CD4-positive, alpha-beta T cell treated with Interleukin-12 subunit alpha and Interleukin-12 subunit beta, for 1 hour (primary cell): ENCODE measurements at regions not wholly inside any gene's neighbourhood (a gene's known extent, or its start where the extent isn't known, plus 50 kb on each side); places are given as distances from the start of the nearest gene placed in this dataset.

Source experiments
- DNase-seq: peaks from one replicate; pipeline ENCODE4 v3.0.0-alpha.2; 2020

DNA sequence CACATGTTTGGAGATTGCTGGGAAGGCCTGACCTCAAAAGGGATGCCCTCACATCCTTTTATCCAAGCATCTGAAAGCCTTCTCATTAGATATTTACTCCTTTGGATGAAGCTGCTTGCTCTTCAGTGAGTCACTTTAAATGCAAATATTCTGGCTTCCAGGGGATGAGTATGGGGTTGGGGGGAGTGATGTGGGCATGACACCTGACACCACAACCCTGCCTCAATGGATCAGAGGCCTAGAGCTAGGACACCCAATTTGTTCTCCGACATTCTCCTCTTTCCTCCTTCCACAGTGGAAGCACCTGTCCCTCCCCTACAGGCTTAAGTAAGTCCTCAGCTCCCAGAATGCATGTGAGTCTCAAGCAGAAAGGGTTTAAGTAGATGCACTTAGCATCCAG is 238.3 kb downstream of the OMA1 start:
- no peak for DNase-seq

DNA sequence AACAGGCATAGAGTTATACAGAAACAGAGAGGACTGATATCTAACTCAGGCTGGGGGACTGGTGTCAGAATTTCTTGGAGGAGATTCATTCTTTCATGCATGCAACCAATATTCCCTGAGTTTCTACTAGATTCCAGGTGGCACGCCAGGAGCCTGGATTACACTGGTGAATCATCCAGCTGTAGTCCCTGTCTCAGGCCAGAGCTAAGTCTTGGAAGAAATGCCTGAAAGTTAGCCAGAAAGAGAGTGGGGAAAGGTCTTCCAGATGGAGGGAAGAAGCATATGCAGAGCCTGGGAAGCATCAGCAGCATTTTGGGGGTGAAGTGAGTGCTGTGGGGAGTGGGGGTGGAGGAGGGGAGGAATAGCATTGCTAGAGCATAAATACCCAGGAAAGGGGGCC is 239.1 kb downstream of the OMA1 start:
- DNase-seq, result no peak

DNA sequence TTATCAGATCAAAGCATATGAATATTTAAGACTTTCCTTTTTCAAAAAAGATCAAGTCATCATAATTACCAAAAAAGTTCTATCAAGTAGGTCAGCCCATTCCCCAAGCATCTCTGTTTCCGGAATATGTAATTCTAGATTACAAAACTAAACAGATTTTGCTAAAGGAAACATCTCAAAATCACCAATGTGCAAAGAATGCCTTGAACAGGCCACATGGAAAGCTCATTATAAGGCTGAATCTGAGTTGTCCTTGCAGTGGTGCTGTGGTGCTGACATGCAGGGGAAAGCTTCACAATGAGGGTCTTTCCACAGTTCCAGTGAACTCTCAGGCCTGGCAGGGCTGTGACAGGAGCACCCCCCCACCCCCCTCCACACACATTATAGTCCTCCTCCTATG is 240.9 kb downstream of the OMA1 start:
- DNase-seq, result no peak

DNA sequence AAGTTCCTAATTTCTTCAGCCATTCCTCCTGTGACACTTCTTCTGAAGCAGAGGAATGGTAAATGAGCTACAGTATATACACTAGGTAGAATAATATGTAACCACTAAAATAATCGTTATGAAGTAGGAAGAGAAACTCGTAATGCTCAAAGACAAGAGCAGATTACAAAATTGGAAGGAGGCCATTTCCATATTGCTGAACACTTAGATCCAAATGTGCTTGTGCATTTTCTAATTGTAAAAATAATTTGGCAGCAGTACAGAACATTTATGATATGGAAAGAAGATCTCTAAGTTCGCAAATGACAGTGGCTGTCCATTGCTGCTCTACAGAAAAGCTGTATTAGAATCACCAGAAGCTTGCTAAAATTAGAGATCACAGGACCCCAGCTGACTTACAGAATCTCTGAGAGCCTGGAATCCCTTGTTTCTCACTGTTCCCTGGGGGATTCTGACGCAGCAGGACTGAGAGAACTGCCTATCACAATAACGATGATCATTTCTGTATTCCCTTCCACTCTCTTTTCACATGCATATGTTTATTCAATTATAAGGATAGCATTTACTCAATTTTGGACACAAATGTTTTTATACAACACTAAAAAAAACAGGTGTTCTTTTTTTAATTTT is 242.1 kb downstream of the OMA1 start:
- DNase-seq, result no peak

DNA sequence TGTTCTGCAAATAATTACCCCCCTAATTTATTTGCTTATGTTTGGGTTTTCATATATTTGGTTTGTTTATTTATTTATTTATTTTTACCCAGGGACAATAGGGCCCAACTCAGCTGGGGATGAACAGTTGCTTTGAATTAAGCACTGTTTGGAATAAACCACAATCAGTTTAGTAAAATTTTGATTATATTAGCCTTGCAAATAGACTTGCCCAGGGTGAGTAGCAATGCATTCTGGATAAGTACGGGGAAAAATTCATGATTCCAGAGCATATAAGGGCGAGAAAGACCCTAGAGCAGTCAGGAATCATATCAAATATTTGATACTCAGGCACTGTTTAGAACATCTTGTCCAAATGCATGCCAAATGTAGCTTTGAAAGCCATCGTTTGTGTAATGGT is 242.7 kb downstream of the OMA1 start:
- no peak for DNase-seq

DNA sequence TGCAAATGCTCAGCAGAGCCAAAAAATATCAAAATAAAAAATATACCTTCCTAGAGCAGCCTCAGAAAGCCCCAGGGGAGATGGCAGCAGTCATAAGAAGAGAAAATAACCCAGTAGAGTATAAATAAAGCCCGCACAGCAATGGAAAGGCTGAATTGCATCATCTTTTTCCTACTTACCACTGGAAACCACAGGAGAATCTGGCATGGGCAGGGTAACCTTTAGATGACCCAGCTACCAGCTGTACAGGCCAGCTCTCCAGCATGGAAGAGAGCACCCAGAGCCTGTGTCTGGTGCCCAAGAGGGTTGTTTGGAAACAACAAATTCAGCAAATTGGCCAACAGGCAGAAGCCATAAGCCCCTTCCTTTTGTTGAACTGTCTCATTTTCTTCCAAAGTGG is 253.1 kb downstream of the OMA1 start:
- DNase-seq, result no peak

DNA sequence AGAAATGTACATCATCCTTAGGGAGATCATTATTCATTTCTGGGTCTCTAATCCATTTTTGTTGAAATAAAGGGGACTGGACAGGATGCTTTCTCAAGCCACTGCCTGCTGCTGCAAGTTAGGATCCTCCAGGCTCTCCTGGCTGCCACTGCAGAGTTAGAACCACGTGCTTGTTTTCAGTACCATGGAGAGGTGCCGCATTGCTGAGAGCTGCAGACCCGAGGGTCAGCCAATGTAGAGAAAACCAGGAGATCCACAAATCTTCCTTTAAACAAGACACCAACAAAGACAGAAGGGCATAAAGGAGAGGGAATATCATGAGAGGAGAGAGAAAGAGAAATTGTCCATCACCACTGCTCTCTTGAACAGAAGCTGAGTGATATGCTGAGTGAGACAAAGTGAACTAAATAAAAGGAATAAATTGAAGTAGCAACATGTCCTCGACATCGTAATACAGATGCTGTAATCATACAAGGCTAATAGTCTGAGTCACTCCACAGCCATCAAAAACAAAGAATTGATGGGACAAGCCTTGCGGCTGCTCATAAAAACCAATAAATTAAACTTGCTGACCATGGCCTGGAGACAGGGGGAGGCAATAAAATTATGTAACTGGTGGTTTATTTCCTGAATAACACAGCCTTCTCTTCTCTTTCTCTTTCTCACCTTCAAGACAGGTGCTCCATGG is 255.7 kb downstream of the OMA1 start:
- DNase-seq, result no peak

DNA sequence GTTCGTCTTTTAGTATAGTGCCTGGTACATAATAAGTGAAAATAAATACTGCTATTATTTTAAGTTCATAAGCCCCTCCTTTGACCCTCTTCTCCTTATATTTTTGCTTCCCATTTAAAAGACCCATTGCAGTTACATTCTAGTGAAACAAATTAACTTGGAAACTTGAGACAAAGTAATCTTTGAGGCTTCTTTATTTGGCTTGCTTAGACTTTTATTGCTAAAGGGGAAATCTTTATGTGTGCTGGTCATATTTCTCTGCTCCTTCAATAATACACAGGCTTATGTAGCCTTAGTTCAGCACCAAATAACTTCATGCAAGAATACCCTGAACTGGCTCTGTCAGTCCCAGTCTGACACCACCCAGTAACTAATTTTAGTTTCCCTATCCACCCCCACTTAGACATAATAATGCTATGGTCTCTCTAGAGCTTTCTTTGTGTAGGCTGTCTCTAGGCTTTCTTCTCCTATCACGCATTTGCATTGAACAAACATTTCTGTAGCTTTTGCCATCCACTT is 257.8 kb downstream of the OMA1 start:
- DNase-seq, result no peak

DNA sequence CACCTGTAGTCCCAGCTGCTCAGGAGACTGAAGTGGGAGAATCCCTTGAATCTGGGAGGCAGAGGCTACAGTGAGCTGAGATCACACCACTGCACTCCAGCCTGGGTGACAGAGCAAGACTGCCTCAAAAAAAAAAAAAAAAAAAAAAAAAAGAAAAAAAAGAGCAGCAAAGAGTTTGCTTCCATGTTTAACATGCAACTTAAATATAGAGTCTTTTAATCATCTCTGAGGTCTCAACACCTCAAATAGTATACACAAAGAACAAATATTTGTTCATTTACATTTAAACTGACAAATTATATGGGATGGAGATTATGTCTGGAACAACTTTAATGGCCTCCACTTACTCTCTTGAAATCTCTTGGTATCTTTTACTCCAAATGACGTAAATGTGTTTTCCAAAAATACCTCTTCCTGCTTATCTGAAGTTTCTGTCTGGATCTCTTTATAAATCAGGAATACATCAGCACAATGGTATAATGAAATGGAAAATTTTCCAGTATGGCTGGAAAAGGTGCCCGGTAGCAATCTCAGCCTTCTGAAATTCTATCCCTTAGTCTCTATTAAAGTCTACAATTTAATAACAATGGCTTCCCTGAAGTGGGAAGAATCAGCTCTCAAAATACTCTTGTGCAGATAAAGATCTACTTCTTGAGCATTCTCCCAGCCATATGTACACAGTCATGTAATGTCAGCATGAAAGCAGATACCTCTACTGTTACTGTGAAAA is 258.5 kb downstream of the OMA1 start:
- DNase-seq, result no peak

DNA sequence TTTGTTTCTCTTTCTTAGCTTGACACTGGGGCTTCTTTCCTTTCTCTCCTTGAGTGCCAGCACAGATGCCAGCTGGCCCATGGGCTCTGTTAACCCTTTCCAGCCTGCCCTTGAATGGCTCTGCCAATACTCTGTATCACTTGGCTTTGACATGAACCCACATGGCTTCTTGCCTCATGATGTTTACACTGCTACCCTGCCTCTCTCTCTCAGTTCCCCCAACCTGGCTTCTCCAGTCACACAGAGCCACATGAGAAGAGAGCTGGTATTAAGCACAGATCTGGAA is 262.4 kb downstream of the OMA1 start:
- DNase-seq, result no peak

DNA sequence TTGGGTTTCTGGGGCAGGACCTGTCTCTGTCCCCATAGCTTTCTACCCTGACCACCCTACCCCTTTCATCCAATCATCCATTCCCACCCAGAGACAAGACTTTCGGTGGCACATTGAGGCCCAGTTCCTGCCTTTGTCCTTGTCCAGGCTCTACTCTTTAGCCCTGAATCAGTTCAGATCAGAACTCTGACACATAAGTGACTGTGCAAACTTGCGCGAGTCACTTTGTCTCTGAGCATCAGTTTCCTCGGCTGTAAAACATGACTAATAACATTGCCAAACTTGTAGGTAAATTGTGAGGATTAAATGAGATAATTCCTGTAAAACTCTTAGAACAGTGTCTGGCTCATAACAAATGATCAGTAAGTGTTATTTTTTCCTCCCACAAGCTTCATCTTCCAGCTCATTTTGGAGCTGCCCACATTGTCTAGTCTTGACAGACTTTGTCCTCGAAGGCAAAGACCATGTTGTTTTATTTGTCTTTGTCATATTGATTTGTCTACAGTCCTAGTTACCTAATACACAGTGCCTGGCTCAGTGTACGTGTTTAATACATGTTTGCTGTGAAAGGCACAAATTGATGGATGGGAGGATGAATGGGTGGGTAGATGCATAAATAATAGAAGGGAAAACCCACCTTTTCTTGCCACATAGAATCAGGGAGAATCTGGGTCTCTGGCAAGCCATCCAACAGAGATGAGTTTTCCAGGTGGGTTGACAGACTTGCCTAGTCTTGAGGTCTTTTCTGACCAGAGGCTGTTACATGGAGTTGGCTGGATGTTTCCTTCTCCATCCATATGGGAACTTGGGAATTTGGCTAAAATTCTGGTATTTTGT is 262.9 kb downstream of the OMA1 start:
- no peak for DNase-seq

DNA sequence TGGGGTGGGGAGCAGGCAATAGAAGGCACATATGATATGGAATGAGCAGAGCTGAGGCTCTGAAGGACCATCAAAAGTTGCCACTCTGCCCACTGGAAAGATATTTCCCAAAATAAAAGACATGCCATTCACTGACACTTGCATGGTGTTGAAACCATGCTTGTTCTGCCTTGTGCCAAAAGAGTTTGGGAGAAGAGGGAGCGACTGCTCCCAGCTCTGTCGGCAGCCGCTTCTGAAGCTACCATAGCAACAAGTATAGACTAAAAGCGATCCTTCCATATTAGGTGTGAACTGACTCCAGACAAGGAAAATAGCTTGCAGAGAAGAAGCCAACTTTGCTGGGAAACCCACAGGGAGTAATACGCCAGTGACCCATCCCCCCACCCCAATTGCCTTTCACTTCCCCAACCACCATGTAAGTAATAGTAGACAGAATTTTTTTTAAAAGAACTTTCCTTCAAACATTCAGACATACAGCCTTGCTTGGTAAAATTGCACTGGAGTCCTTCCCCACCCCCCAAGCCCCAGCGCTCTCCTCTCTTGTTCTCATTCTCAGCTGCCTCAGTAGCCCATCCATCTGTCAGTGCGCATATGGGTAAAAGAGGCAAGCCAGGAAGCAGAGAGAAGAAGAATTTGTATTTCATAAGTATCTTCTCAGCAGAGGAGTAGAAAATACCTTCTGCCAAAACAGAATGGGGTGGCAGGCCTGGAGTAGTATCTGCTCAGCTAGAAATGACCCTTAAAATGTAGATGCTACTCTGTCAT is 263.7 kb downstream of the OMA1 start:
- DNase-seq, result no peak

DNA sequence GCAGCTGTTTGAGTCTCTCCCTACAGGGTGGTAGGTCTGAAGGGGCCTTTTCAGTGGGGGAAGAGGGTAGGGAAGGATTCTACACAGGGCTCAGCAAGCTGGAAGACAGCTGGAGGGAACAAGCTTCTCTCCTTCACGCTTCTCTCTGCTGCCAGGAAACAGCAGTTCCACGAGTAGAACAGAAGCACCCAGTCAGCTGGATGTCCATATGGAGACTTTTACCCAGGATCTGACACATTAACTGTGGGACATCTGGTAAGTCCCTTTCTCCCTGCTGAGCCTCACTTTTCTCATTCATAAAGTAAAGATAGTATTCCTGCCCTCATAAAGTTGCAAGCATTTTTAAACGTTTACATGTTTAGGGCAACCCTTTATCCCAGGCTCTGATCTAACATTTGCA is 280.3 kb downstream of the OMA1 start:
- DNase-seq, result no peak

DNA sequence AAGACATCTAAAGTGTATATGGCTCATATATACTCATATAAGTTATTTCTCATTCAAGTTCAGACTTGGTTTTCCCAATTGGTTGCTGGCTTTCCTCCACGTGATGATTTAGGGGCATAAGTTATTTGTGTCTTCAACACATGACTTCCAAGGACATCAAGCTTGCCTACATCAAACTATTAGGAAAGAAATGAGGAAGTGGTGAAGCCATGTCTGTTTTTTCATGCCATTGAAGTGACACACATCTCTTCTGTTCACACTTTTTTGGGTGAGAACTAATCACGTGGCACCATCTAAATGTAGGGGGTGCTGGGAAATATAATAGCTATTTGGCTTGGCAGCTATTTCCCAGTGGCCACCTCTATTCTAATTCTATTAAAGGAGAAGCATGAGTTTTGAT is 282.1 kb downstream of the OMA1 start:
- no peak for DNase-seq

DNA sequence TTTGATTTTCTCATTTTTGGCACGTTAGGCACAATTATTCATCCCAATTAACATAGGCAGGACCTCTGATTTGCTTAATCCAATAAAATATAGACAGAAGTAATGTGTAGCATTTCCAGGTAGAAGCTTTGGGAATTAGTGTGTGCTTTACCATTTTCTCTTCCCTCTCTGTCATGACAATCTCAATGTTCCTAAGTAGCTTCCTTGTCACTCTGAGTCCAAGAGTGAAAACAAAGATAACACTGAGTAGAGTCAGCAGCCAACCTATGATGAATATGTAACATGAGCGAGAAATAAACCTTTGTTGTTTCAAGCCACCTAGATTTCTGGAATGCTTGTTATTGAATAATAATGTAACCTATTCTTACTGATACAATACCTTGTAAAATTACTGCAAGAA is 283.8 kb downstream of the OMA1 start:
- no peak for DNase-seq

DNA sequence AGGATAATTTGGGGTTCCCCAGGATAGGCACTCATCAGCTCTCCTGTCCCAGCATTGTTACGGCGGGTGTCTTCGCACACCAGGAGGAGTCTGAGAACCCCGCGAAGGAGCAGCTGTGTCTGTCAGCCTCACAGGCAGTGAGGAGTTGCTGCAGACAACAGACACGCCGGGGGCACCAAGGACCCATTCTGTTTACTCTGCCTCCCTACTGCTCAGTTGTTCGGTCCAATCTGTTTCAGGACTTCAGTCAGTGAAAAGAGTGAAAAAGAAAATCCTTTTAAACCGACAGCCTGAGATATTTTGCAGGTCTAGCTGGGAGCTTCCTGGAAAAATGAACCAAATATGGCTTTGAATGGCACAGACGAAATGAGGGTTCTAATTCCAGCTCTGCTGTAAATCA is 288.4 kb downstream of the OMA1 start:
- no peak for DNase-seq

DNA sequence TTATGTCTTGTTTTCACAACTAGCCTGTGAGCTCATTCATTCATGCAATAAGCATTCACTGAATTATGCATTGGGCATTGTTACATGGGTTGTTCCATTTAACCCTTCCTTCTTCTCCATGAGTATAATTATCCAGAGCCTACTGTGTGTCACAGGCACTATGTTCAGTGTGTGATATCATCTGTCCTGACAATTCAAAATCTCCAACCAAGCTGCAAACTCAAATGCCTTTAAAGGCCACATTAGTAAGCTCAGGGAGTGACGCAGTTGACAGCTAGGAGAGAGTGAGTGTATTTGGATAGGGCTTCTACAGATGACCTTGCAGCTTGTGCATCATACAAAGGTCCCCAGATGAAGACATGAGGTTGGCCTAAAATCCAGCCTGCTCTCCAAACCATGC is 289.5 kb downstream of the OMA1 start:
- DNase-seq, result no peak

DNA sequence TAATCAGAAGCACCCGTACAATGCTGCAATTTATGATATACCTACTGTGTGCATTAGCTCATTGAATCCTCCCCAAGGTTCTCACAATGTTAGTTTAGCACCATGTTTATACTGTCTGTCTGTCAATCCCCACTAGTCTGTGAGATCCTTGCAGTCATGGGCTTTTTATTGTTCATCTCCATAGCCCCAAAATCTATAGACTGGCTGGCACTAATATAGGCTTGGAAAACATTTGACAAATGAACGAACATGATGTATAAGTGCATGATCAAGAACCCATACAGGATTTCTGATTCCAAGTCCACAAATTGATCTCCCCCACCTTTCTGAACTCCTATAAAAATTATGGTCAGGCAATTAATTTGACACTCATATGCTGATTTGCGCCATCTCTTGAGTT is 290.0 kb downstream of the OMA1 start:
- no peak for DNase-seq

DNA sequence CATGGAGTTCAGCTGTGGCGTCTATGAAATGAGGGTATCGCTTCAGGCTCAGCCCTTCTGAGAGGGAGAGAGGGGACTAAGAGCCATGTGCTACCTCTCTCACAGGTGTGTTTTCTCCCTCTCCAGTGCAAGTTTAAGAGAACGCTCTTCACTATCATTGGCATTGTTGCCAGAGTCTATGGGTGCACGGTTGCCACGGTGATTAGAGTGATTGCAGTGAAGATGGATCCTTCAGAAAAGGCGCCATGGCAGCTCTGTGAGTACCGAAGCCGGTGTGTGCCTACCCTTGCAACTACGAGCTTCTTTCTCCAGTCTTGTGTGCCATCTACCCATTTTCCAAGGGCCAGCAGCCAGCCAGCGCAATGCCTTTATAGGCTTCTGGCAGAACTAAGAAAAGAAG is 290.5 kb downstream of the OMA1 start:
- no peak for DNase-seq

DNA sequence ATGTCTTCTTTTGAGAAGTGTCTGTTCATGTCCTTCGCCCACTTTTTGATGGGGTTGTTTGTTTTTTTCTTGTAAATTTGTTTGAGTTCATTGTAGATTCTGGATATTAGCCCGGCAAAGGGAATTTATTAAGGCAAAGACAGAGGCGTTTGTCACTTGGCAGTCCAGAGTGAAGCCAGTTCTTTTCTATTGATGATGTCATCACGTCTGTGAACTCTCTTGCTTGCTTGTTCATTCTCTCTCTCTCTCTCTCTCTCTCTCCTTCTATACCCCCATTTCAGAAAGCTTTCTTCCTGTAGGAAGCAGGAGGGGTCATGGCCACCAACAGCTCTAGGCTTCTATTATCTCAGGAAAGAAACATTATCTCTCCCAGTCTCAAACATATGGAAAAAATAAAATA is 291.3 kb downstream of the OMA1 start:
- no peak for DNase-seq

DNA sequence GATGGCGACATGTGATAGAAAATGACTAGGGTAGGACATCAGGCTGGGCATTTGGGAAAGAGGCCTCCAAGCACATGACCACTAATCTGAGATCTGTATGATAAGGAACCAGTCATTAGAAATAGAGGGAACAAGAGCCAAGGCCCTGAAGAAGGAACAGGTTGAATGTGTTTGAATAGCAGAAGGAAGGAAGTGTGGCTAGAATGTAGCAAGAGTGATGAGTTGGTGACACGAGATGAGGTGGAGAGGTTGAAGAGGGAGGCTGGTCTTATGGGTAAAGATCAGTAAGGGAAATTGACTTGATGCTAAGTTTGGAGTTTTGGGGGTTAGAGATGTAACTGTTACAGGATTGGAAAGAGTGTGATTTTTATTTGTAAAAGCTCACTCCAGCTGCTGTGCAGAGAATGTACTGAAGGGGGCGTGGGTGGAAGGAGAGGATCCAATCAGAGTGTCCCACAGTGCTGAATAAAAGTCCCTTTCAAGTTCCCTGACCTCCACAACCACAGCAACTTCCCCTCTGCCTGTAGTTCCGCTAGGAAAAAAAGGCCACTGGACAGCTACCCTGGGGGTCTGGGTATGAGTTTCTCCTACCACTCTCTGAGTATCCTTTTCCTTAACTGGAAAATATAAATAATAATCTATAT is 295.0 kb downstream of the OMA1 start:
- no peak for DNase-seq

DNA sequence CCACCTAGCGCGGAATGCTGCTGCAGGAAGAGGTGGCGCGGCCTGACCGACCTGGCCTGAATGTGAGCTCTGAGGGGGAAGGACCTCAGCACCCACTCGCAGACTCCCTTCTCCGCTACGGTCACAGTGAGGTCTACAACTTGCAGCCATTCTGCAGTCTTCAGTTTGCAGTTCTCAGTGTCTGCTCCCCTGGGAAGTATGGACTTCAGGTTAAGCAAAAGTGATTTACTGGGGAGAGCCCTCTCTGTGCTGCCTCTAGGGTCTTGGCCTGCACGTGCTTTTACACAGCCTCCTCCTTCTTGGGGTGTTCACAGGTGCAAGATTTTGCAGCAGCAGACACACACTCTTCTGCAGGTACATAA is 296.0 kb downstream of the OMA1 start:
- DNase-seq, result no peak
